NCI-H2107 treated with DMSO at 0.1 percent for 48 hours (cell line): ENCODE measurements at regions not wholly inside any gene's neighbourhood (a gene's known extent, or its start where the extent isn't known, plus 50 kb on each side); places are given as distances from the start of the nearest gene placed in this dataset.
"Not testable (repeated sequence)": the region's sequence is repeated elsewhere in the genome, so short reads cannot be mapped to it uniquely, and the experiment has no call there.

Source experiments
- DNase-seq: peaks from one replicate; lab custom pipeline; 2025; ENCODE audit not compliant: unreplicated experiment; lab: John Stamatoyannopoulos, UW

GRCh38 chr11:80986421-80987074 lies 1545.7 kb upstream of the TENM4 start:
- no peak for DNase-seq

GRCh38 chr11:80980227-80980626 lies 1539.4 kb upstream of the TENM4 start:
- no peak for DNase-seq

GRCh38 chr11:80973786-80974185 lies 1533.0 kb upstream of the TENM4 start:
- DNase-seq = no peak

- DNase-seq = no peak
Measured at GRCh38 chr11:80970037-80970436, 1529.2 kb upstream of the TENM4 start.

GRCh38 chr11:80967649-80968048 lies 1526.8 kb upstream of the TENM4 start:
- DNase-seq = no peak

DNA sequence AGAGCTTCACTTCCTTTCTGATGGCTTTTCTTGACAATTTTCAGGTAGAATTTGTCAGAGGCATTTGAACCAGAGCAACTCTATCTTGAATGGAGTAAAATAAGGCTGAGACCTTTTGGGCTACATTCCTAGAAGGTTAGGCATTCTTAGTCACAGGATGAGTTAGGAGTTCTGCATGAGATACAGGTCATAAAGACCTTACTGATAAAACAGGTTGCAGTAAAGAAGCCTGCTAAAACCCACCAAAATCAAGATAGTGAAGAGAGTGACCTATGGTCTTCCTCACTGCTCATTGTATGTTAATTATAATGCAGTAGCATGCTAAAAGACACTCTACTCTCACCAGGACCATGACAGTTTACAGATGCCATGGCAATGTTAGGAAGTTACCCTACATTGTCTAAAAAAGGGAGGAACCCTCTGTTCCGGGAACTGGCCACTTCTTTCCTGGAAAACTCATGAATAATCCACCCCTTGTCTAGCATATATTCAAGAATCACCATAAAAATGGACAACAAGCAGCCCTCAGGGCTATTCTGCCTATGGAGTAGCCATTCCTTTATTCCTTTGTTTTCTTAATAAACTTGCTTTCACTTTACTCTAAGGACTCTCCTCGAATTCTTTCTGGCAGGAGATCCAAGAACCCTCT lies 1519.7 kb upstream of the TENM4 start:
- no peak for DNase-seq

- DNase-seq = no peak
Measured at GRCh38 chr11:80959751-80960150, 1518.9 kb upstream of the TENM4 start.

DNA sequence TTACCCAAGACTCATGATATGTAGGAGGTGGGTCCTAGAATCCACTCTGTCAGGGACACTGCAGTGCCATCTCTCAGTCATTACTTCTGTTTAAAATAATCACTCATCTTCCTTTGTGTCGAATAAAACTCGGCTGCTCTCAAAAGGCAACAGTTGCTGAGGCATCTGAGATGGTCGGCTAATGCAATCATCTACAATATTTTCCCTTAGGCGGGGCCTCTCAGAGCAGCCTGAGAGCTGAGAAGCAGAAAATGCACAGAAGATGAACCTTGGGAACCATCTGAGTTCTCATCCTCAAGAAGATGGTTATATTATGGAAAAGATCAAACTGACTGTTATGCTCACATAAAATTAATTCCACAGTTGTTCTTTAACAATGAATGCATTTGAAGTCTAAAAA lies 1518.2 kb upstream of the TENM4 start:
- DNase-seq = no peak

GRCh38 chr11:80958361-80958760 lies 1517.5 kb upstream of the TENM4 start:
- no peak for DNase-seq

DNA sequence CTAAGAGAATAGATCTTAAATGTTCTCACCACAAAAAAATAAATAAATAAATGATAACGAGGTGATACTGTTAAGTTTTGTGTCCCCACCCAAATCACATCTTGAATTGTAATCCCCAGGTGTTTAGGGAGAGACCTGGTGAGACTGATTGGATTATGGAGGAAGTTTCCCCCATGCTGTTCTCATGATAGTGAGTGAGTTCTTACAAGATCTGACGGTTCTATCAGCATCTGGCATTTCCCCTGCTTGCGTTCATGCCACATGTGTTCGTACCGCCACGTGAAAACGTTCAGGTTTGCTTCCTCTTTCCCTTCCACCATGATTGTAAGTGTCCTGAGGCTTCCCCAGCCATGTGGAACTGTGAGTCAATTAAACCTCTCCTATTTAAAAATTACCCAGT lies 1514.8 kb upstream of the TENM4 start:
- DNase-seq = no peak

GRCh38 chr11:80948781-80949180 lies 1508.0 kb upstream of the TENM4 start:
- DNase-seq = no peak

DNA sequence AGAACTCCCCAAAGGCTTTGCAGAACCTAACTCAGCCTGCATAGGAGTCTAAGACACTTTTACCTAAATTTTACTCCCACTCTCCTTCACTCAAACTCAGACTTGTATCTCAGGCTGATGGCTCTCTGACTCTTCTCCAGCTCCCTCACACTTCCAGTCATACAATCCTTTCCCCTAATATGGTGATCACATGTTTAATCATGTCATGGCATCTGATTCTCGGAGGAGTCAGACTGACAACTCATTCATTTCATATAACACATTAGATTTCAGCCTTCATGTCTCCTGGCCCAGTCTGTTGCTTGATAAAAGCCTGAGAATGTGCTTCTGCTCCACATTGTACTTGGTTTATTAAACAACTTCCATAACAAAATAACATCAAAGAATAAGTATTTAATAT lies 1503.9 kb upstream of the TENM4 start:
- DNase-seq = no peak

DNA sequence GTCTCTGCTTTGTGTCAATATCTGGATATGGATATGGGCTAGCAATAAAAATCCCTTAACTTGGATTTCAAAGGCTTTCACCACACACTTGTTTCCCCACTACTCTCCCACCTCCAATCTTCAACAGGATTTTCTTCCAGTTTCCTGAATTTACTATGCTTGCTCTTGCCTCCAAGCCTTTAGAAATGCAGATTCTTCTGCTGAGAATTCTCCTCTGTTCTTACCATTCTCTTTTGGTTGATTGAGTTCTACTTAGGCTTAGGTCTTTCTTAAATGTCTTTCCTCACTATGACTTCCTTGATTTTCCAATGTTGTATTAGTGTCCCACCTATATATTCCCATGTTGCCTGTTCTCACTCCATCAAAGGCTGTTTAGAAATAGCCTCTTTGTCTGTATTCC lies 1502.4 kb upstream of the TENM4 start:
- no peak for DNase-seq

DNA sequence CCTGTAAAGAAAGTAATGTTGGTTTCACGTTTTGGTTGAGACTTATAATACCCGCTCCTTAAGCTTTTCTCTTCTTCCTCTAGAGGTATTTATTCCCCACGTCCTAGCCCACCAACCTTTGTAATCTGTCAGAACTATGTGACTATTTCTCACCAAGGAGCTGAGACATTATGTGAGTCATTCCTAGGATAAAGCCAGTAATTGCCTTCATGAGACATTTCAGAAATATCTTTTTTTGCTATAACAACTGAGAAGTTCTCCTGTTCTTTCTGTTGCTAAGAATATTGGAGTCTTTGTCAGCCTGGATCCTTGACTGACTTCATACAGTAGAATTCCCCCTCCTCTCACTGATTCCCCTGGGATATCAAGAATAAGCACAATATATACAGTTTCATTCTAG lies 1497.0 kb upstream of the TENM4 start:
- DNase-seq = no peak

DNA sequence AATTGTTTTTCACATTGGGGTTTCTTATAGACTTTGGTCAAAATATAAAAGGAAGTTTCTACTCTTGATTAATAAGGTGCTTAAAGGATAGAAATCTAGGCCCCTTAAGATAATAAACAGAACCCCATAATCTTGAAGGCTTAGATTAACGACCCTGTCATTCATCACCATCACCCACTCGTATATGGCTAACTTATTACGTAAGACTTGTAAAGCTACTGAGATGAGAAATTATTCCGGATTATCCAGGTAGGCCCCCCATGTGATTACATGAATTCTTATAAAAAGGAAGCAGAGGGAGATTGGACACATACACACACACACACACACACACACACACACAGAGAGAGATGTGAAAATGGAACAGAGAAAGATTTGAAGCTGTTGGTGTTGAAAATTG lies 1489.2 kb upstream of the TENM4 start:
- no peak for DNase-seq

DNA sequence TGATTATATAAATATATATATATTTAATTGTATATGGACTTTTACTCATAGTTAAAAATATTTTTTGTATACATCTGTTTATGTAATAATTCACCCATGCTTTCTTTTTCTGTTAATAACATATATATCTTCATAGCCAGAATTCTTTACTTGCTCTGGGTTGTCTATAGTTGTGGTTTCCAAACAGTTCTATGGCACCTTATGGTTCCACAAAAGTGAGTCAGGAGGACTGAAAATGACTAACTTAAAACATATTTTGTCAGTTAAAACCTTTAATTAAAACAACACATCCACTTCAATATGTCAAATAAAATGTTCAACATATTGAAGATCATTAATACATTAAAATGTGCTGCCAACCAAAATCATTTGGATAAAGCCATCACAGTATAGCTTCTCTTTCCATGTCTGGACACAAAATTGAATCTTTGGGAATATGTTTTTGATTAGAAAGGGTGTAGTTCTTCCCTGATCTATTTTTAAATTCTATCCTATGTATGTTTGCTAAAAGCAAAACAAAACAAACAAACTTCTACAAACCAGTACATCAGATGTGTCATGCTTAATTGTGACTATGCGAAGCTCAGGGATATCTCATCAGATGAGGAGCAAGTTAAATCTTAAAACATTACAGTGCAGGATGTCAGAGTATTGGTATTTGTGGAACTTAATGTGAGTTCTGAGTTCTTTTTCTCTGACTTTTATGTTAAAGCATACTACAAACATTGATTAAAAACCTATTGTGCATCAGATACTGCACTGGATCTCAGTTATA lies 1488.4 kb upstream of the TENM4 start:
- no peak for DNase-seq

DNA sequence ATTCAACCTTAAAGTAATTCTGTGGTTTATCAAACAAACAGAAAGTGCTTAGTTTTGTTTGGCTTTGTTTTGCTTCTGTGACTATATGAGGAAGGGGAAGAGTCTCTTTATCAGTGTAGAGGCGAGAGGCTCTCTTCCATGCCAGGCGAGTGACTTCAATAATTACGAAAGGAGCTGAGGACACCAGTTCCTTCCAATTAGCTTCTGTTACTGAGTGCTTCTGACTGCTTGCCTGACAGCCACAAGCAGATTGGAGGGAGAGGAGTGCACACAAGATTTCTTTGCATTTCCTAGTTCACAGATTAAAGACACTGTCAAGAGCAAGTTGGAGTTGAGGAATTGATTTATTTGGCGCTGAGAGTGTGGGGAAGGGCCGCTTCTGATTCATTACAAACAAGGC lies 1484.5 kb upstream of the TENM4 start:
- DNase-seq = no peak

DNA sequence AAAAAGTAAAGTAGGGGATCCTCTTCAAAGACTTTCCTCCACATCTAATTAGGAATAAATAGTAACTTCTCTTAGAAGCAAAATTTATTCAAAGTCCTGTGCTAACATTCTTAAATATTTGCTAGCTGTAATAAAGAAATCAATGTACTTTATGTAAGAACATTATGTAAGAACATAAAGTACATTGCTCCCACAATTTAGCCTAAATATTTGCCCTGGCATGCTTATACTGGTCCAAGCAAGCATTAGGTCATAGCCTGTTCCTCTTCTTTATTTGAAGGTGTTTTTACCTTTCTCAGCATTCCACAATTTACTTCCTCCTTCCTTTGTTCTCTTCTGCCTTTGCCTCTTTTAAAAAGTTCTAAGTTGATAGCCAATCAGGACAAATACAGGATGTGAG lies 1480.5 kb upstream of the TENM4 start:
- DNase-seq = not testable (repeated sequence)

GRCh38 chr11:80916173-80916798 lies 1475.5 kb upstream of the TENM4 start:
- DNase-seq = no peak

DNA sequence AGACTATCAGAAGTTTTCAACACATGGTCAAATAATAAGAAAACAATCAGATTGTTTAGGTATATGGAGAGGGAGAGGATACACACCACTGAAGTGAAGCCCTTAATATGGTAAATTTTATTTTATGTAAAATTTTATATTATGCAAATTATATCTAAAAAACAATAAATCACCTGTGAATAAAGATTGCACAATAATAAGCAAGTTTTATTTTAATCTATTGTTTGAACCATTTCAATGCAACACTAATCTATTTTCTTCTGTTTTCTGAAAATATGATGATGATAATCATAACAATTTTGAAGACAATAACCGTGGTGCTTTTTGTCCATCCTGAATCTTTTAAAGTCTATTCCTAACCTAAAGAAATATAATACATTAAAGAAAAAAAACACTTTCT lies 1473.5 kb upstream of the TENM4 start:
- DNase-seq = no peak

- DNase-seq = no peak
Measured at GRCh38 chr11:80911666-80912065, 1470.8 kb upstream of the TENM4 start.

GRCh38 chr11:80900265-80900664 lies 1459.4 kb upstream of the TENM4 start:
- DNase-seq = no peak
